Fibroblast of lung (primary cell): ENCODE measurements at regions not wholly inside any gene's neighbourhood (a gene's known extent, or its start where the extent isn't known, plus 50 kb on each side); places are given as distances from the start of the nearest gene placed in this dataset.

ENCODE experiments used
- CTCF ChIP-seq, 2 donors: IDR thresholded peaks in 1 of 2; conservative IDR thresholded peaks in 1 of 2; 1 replicate in 1 of 2; 2 replicates in 1 of 2; pipeline ENCODE4 v1.5.1; 2011 to 2012; ENCODE audit warnings: low read length in 2 of 2, control low read depth in 1 of 2, inconsistent platforms in 1 of 2, low read depth in 1 of 2, mild to moderate bottlenecking in 1 of 2
- EZH2 ChIP-seq: IDR thresholded peaks from 2 replicates; pipeline ENCODE4 v1.5.1; 2012; ENCODE audit warnings: low read length, control low read depth, mild to moderate bottlenecking; ENCODE audit errors: missing control alignments

GRCh38 chr14:101708853-101709532 is 52.5 kb upstream of the PPP2R5C start:
- TF ChIP-seq EZH2 (no peak), CTCF (conservative IDR thresholded peaks at IDR 0.05 in 1 of 2, IDR thresholded peaks at IDR 0.05 in 1 of 2; ENCODE audit: low read depth in 1 of 2, low read length in 2 of 2) (no peak)
